ENCODE measurements at regions not wholly inside any gene's neighbourhood (a gene's known extent, or its start where the extent isn't known, plus 50 kb on each side); places are given as distances from the start of the nearest gene placed in this dataset.

DNA sequence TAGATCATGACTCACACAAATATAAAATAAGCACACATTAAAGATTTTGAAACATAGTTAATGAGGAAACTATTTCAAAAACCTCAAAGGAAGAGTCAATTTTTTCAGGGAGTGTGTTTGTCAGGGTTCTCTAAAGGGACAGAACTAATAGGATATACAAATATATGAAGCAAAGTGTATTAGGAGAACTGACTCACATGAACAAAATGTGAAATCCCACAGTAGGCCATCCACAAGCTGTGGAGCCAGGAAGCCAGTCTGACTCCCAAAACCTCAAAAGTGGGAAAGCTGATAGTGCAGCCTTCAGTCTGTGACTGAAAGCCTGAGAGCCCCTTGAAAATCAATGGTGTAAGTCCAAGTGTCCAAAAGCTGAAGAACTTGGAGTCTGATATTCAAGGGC is 898.0 kb upstream of the EYS start:
- no TSS peak for BruUV-seq (replicated peaks)
- Histone ChIP-seq H3K9me3 (replicated peaks; ENCODE audit: control insufficient read depth, insufficient read depth, low read length) (no peaks in the 10 kb centered on the region), H3K9ac (ENCODE audit: control insufficient read depth, insufficient read depth, low read length) (no peak overlapping the region), H3K4me3 (no peak overlapping the region), H3K4me1 (ENCODE audit: control insufficient read depth, insufficient read depth, low read length) (no peaks in the 10 kb centered on the region), H3K79me2 (ENCODE audit: control insufficient read depth, insufficient read depth, low read length) (no peaks in the 10 kb centered on the region), H2AFZ (ENCODE audit: control insufficient read depth, low read depth, low read length) (no peak overlapping the region), H4K20me1 (ENCODE audit: control insufficient read depth, insufficient read depth) (no peaks in the 10 kb centered on the region), H3K36me3 (ENCODE audit: control insufficient read depth in 2 of 2, insufficient read depth in 2 of 2, low read length in 1 of 2) (no peaks in the 10 kb centered on the region), H3K27ac (ENCODE audit: control insufficient read depth, insufficient read depth) (no peak overlapping the region), H3K4me2 (ENCODE audit: control insufficient read depth, insufficient read depth) (no peak overlapping the region), H3K27me3 (replicated peaks in 1 of 2; ENCODE audit: control insufficient read depth in 2 of 2, insufficient read depth in 2 of 2, low read length in 1 of 2) (no peaks in the 10 kb centered on the region)
- TF ChIP-seq PML (IDR thresholded peaks at IDR 0.05; ENCODE audit: low read length) (no peak), RAD51 (IDR thresholded peaks at IDR 0.05) (no peak), POU2F2 (IDR thresholded peaks at IDR 0.05; ENCODE audit: borderline replicate concordance, low read depth, low read length) (no peak), HDAC6 (IDR thresholded peaks at IDR 0.05; ENCODE audit: unreplicated experiment) (no peak), ZSCAN29 (IDR thresholded peaks at IDR 0.05) (no peak), TAF1 (IDR thresholded peaks at IDR 0.05; ENCODE audit: borderline replicate concordance, low read depth, low read length) (no peak)
- TF ChIP-seq, protein P1, sequence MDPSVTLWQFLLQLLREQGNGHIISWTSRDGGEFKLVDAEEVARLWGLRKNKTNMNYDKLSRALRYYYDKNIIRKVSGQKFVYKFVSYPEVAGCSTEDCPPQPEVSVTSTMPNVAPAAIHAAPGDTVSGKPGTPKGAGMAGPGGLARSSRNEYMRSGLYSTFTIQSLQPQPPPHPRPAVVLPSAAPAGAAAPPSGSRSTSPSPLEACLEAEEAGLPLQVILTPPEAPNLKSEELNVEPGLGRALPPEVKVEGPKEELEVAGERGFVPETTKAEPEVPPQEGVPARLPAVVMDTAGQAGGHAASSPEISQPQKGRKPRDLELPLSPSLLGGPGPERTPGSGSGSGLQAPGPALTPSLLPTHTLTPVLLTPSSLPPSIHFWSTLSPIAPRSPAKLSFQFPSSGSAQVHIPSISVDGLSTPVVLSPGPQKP (IDR thresholded peaks at IDR 0.05; ENCODE audit: low read depth, low read length), result no peak
- TF ChIP-seq, protein P2, sequence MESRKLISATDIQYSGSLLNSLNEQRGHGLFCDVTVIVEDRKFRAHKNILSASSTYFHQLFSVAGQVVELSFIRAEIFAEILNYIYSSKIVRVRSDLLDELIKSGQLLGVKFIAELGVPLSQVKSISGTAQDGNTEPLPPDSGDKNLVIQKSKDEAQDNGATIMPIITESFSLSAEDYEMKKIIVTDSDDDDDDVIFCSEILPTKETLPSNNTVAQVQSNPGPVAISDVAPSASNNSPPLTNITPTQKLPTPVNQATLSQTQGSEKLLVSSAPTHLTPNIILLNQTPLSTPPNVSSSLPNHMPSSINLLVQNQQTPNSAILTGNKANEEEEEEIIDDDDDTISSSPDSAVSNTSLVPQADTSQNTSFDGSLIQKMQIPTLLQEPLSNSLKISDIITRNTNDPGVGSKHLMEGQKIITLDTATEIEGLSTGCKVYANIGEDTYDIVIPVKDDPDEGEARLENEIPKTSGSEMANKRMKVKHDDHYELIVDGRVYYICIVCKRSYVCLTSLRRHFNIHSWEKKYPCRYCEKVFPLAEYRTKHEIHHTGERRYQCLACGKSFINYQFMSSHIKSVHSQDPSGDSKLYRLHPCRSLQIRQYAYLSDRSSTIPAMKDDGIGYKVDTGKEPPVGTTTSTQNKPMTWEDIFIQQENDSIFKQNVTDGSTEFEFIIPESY (IDR thresholded peaks at IDR 0.05), result no peak
- in situ Hi-C loops (cut with MboI), result no loop called here
- ChIA-PET SMC1A (ENCODE audit: uncharacterized antibody, unreplicated experiment) (no interaction called here), POLR2A (no interaction called here), RAD21 (ENCODE audit: unreplicated experiment) (no interaction called here), CTCF (no interaction called here)
- intact Hi-C loops (cut with micrococcal nuclease; ENCODE audit: unreplicated experiment), result no loop called here
- ATAC-seq, result no peak
- FAIRE-seq, result no peak
- DNase-seq (ENCODE audit: low read depth, low spot score), result no peak
